Pons (tissue), 1 donor: ENCODE measurements at regions not wholly inside any gene's neighbourhood (a gene's known extent, or its start where the extent isn't known, plus 50 kb on each side); places are given as distances from the start of the nearest gene placed in this dataset.
A peak's percentile ranks its signal among the peaks of the same experiment; 100 is the strongest.

Experiments
- DNase-seq: peaks from one replicate; pipeline ENCODE4 v3.0.0-alpha.2; 2016; ENCODE audit warnings: low spot score

- no peak for DNase-seq
Measured at GRCh38 chr3:25229586-25229985, 198.5 kb upstream of the RARB start.

DNA sequence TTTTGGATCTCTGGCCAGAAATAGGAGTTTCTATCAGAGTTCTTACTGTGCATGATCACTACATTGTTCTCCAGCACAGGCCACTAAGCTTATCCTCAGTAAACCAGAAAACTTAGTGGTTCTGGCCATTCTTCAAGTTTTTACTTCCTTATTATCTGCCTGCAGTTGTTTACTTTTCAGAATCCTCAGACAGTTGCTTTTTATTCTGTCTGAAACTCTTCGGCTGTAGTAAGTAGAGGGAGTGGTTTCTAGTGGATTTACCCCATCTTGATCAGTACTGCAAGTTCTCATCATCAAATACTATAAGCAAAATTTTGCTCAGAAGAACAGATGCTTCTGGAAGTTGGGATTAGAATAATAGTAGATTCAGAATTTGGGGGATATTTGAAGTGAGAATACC is 193.0 kb upstream of the RARB start:
- DNase-seq = no peak

GRCh38 chr3:25235466-25235865 is 192.6 kb upstream of the RARB start:
- no peak for DNase-seq

GRCh38 chr3:25237602-25238001 is 190.5 kb upstream of the RARB start:
- no peak for DNase-seq

GRCh38 chr3:25239042-25239441 is 189.0 kb upstream of the RARB start:
- DNase-seq = no peak

GRCh38 chr3:25246913-25247312 is 181.2 kb upstream of the RARB start:
- no peak for DNase-seq

- no peak for DNase-seq
Measured at GRCh38 chr3:25252291-25252690, 175.8 kb upstream of the RARB start.

DNA sequence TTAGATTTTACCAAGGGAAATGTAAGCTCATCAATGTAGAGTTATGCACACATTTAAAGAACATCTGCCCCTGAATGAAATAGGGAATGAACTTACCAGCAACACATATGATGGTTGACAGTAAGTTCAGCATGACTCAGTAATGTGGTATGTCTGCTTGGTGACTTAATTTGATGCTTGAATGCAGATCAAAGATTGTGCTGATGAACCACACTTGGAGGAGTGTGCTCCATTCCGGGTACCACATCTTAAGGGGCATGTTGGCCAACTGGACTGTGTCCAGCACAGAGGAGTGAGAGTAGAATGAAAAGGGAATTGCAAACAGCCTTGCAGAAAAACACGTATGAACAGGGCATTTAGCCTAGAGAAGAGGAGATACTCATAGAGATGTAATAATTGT is 171.0 kb upstream of the RARB start:
- DNase-seq = no peak

DNA sequence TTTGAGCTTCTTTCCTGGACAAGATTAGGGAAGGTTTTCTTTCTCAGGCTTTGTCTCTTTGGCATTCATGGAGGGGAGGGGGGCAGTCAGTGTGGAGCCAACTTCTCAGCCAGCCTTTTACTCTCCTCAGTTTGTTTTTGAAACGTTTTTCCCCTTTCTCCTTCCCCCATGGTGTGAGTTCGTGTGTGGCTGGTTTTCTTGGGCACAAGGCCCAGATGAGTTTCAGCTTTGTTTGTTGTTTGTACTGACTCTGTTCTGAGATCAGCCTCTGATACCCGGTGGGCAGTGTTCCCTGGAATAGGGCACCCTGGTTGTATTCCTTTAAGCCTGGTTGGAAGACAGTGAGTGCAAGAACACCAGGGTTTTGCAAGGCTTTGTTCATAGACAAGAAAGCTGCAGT is 168.2 kb upstream of the RARB start:
- DNase-seq = peak; percentile 12

DNA sequence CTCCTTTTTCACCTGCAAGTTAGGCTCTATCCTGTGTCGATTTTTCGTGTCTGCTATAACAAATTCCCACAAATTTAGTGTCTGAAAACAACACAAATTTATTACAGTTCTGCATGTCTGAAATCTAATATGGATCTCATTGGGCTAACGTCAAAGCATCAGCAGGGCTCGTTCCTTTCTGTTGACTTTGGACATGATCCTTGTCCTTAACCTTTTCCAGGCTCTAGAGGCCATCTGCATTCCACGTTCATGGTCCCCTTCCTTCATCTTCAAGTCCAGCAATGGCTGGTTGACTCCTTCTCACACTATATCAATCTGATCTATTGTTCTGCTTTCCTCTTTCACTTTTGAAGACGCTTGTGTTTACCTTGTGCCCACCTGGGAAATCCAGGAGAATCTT is 165.7 kb upstream of the RARB start:
- DNase-seq = no peak

DNA sequence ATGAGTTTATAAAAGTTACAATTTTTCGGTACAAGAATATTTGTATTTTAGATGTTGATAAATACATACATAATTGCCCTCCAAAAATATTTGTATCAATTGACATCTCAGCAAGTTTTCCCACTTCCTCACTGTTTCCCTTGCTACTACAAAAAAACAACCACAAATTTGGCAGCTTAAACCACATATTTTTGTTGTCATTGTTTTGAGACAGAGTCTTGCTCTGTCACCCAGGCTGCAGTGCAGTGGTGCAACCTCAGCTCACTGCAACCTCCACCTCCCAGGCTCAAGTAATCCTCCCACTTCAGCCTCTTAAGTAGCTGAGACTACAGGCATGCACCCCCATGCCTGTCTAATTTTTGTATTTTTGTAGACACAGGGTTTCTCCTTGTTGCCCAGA is 162.8 kb upstream of the RARB start:
- no peak for DNase-seq

- no peak for DNase-seq
Measured at GRCh38 chr3:25266677-25267076, 161.4 kb upstream of the RARB start.

GRCh38 chr3:25272090-25272489 is 156.0 kb upstream of the RARB start:
- DNase-seq = no peak

GRCh38 chr3:25273582-25274171 is 154.4 kb upstream of the RARB start:
- no peak for DNase-seq

- no peak for DNase-seq
Measured at GRCh38 chr3:25277503-25277902, 150.6 kb upstream of the RARB start.

DNA sequence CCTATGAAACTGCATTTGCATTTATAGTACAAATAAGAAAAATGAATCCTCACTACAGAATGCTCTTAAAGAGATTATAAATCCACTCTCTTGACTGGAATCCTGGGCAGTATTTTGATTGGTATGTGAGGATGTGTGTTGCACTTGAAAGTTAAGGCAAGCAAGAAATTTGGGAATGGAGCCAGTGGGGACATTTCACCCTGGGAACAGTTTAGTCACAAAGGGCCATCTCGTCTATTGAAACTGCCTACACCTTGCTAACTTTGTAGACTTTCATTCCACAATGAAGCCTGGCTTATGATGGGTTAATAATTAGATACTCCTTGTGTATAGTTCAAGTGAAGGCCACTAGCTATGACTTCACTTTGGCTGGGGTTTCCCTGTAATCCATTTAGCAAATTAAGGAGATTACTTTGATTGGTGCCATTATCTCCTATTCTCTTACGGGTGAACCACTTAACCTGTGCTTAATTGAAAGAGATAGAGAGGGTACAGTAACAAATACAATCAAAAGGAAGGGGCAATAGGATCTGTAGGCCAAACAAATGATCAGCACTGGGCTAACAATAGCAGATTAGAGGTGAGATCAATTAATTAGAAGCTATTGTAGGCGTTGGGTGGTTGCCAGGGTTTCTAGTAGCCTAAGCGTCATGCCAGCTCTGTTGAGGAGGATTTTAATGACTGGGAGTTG is 146.9 kb upstream of the RARB start:
- DNase-seq = no peak

GRCh38 chr3:25281732-25282126 is 146.3 kb upstream of the RARB start:
- no peak for DNase-seq

DNA sequence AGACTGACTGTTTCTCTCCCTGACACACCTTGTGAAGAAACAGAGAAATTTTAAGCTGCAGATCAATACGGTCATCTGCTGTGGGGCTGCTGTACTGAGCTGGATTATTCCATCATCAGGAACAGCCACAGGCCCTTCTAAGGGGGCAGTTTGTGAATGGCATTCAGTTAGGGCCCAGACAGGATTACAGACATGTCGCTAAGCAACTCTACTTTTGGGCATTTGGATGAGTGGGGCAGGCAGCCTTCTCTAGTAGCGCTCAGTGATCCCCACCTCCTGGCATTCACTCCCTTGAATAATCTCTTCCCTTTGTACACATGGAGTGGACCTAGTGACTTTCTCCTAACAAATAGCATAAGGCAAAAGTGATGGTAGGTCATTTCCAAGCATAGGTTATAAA is 144.4 kb upstream of the RARB start:
- DNase-seq = no peak

DNA sequence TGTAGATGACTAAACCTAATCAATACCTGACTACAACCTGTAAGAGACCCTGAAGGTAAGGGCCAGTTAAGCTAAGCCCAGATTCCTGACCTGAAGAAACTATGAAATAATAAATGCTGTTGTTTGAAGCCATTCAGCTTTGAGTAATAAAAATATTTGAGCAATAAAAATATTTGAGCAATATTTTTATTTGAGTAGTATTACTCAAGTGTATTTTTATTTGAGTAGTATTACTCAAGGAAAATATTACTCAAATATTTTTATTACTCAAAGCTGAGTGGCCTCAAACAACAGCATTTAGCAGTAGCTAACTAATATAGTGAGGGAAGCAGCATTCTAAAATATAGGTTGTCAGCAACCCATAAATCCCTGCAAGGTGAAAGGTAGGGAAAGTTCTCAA is 143.8 kb upstream of the RARB start:
- no peak for DNase-seq

DNA sequence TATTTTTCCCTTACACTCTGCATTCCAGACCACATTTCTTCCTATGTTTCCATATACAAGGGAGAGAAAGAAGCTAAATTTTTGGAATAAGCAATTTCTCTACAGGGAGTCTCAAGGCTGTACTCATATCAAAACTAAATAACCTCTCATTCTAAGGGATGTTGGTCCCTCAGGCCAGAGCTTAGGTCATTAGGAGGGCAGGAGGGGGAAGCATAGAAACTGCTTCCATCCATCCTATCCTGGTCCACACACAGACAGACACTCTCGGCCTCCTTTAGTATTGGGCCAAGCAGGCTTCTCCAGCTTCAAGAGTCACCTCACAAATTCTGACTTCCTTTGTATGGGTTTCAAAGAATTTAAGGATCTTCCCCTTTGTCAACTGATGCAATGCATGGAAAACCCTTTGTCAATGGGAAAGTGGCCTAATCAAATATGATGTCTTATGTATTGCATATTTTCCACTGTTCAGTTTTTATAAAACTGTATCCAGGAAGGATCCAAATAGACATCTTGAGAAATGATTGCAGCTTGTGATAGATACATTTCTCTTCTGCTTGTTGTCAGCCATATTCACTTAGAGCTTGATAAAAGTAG is 140.7 kb upstream of the RARB start:
- no peak for DNase-seq

DNA sequence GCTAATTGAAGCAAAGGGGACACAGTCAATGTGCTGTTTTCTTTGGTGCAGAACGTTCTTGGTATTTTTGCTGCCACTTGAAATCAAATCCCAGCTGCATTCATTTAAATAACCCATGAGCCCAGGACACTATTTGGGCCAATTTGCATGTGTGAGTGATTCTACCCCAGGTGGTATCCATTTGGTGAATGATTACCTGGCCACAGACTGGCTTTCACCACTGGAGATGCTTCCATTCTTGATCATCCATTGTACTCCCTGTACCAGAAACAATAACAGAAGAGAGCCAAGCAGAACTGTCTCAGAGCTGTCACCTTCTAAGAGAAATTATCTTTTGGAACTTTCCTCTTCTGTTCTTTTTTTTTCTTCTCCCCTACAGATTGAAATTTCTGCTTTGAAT is 139.7 kb upstream of the RARB start:
- no peak for DNase-seq

- DNase-seq = no peak
Measured at GRCh38 chr3:25289156-25289555, 138.9 kb upstream of the RARB start.

DNA sequence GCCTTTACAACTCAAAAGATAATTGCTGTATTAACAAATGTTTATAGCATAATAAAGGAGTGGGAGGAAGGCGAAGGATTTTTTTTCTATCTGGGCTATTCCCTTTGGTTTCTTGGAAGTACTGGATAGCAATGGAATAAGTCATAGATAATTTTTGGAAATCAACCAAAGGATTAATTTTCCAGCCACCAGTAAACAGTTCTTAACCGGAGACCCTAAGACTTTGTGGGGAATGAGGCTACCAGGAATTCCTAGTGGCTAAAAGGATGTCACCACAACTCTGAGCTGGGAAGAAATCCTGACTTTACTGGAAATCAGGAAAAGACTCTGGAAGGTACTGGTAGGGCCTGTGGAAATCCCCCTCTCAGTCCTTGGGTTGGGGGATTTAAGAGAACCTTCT is 138.4 kb upstream of the RARB start:
- DNase-seq = no peak

GRCh38 chr3:25291481-25291905 is 136.6 kb upstream of the RARB start:
- DNase-seq = peak; percentile 9
